Testis (tissue), 2 donors: ENCODE measurements at regions not wholly inside any gene's neighbourhood (a gene's known extent, or its start where the extent isn't known, plus 50 kb on each side); places are given as distances from the start of the nearest gene placed in this dataset.
A peak's percentile ranks its signal among the peaks of the same experiment; 100 is the strongest.
"Not testable (repeated sequence)": the region's sequence is repeated elsewhere in the genome, so short reads cannot be mapped to it uniquely, and the experiment has no call there.

ENCODE experiments used
- DNase-seq: peaks from one replicate; pipeline ENCODE4 v3.0.0-alpha.2; 2019
- H3K27ac ChIP-seq, 2 donors: fragments of 200-600 bp; sonication (generic); one replicate each; pipeline ENCODE4 v1.5.1; 2019
- H3K27me3 ChIP-seq: fragments of 200-600 bp; sonication (generic); one replicate; pipeline ENCODE4 v1.5.1; 2019
- H3K36me3 ChIP-seq: fragments of 200-600 bp; sonication (generic); one replicate; pipeline ENCODE4 v1.5.1; 2017; ENCODE audit warnings: low read depth; ENCODE audit errors: missing control alignments
- H3K4me1 ChIP-seq: fragments of 200-600 bp; sonication (generic); one replicate; pipeline ENCODE4 v1.5.1; 2019
- H3K4me3 ChIP-seq, 2 donors: fragments of 200-600 bp; sonication (generic); one replicate each; pipeline ENCODE4 v1.5.1; 2017 to 2019
- H3K9me3 ChIP-seq: fragments of 200-600 bp; sonication (generic); one replicate; pipeline ENCODE4 v1.5.1; 2017
- POLR2A ChIP-seq: fragments of 450-650 bp; IDR thresholded peaks from one replicate; pipeline ENCODE4 v1.6.1; 2017; ENCODE audit warnings: antibody characterized with exemption, mild to moderate bottlenecking, moderate library complexity
- WGBS, 2 donors: methylation state at CpG; one replicate each; pipeline ENCODE4 v1.1.5; 2018; 5-methylcytosine and 5-hydroxymethylcytosine counted together
- intact Hi-C: fragments of 100-400 bp; cut with DNase I; formaldehyde crosslinking; loops from one replicate; pipeline ENCODE4 v1.15.1; 2023; ENCODE audit warnings: low total_unique reads
- TF ChIP-seq, protein P1 (sequence below), 3 experiments: fragments of 450-650 bp in 2 of 3; fragments of 200-600 bp in 1 of 3; sonication (generic) in 1 of 3; IDR thresholded peaks; one replicate each; pipeline ENCODE4 v1.5.1; 2016 to 2019; ENCODE audit warnings: antibody characterized with exemption in 3 of 3, mild to moderate bottlenecking in 2 of 3, moderate library complexity in 1 of 3

DNA sequence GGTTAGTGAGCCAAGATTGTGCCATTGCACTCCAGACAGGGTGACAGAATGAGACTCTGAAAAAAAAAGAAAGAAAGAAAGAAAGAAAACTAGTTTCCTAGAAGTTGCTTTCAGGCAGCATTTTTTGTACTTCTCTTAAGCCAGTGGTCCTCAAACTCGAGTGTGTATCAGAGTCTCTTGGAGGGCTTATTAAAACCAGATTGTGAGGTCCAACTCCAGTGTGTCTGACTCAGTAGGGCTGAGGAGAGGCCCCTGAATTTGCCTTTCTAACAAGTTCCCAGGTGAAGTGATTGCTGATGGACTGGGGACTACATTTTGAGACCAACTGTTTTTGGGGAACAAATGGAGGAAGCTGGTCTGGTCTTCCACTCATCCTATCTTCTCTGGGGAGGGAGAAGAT, 57.5 kb upstream of the VSTM5 start:
- Histone ChIP-seq H3K4me3 (no peak overlapping the region), H3K9me3 (no peaks in the 10 kb centered on the region), H3K36me3 (no peaks in the 10 kb centered on the region), H3K4me1 (no peaks in the 10 kb centered on the region), H3K27ac (no peak overlapping the region), H3K27me3 (no peaks in the 10 kb centered on the region)
- 68 to 77% methylated on average over 1 of the region's 1 CpG for WGBS, 2 donors
- DNase-seq, result no peak
- intact Hi-C loops, result no loop called here
- no peak for TF ChIP-seq POLR2A
- TF ChIP-seq, protein P1, sequence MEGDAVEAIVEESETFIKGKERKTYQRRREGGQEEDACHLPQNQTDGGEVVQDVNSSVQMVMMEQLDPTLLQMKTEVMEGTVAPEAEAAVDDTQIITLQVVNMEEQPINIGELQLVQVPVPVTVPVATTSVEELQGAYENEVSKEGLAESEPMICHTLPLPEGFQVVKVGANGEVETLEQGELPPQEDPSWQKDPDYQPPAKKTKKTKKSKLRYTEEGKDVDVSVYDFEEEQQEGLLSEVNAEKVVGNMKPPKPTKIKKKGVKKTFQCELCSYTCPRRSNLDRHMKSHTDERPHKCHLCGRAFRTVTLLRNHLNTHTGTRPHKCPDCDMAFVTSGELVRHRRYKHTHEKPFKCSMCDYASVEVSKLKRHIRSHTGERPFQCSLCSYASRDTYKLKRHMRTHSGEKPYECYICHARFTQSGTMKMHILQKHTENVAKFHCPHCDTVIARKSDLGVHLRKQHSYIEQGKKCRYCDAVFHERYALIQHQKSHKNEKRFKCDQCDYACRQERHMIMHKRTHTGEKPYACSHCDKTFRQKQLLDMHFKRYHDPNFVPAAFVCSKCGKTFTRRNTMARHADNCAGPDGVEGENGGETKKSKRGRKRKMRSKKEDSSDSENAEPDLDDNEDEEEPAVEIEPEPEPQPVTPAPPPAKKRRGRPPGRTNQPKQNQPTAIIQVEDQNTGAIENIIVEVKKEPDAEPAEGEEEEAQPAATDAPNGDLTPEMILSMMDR (IDR thresholded peaks at IDR 0.05), result no peak

DNA sequence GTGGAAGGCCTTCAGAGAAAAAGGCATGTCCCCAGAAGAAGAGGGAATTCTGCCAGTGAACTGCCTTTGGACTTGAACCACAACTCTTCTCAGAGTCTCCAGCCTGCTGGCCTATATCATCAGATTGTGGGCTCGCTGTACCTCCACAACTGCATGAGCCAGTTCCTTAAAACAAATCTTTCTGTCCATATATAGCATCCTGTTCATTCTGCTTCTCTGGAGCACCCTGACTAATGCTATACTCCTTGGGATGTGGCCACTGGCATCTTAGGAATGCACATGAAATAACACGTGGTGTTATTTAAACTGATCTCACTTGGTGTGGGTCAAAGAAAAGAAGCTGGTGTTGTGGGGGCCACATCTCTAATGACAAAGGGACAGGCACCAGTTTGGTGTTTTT, 58.3 kb upstream of the VSTM5 start:
- no peaks in the 10 kb centered on the region for H3K36me3 ChIP-seq
- no peaks in the 10 kb centered on the region for H3K4me1 ChIP-seq
- H3K27me3 ChIP-seq, result no peaks in the 10 kb centered on the region
- WGBS, 2 donors, result 53 to 58% methylated on average over 2 of the region's 2 CpGs
- no peak overlapping the region for H3K4me3 ChIP-seq
- intact Hi-C loops, result no loop called here
- no peak for DNase-seq
- TF ChIP-seq POLR2A, result no peak
- TF ChIP-seq, protein P1 (IDR thresholded peaks at IDR 0.05), result no peak
- H3K27ac ChIP-seq, result no peak overlapping the region
- H3K9me3 ChIP-seq, result no peaks in the 10 kb centered on the region

DNA sequence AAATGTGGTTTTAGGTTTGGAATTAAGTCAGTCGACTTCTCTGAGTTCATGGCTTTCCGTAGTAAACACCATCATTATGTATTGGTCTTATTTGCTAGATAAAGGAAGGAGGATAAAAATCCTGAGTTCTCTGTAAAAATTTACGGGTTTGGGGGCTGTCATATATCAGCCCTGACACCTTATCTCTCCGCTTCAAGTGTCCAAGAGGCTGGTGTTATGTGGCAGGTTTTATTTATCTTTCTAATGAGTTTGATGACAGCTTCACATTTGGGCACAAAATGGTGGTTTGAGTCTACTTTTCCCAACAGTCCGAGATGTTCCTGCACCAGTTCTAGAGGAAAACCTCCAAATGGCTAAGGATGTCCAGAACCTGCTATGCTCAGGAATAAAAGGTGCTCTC, 67.3 kb upstream of the VSTM5 start:
- intact Hi-C loops, result no loop called here
- no peaks in the 10 kb centered on the region for H3K27me3 ChIP-seq
- no peak overlapping the region for H3K4me3 ChIP-seq
- H3K4me1 ChIP-seq, result no peaks in the 10 kb centered on the region
- no peaks in the 10 kb centered on the region for H3K9me3 ChIP-seq
- H3K27ac ChIP-seq, result no peak overlapping the region
- 74 to 77% methylated on average over 5 of the region's 5 CpGs for WGBS, 2 donors
- DNase-seq, result no peak
- TF ChIP-seq, protein P1 (IDR thresholded peaks at IDR 0.05), result no peak
- TF ChIP-seq POLR2A, result no peak
- H3K36me3 ChIP-seq, result no peaks in the 10 kb centered on the region

- Histone ChIP-seq H3K36me3 (no peaks in the 10 kb centered on the region), H3K4me3 (no peak overlapping the region), H3K9me3 (no peaks in the 10 kb centered on the region), H3K27ac (no peak overlapping the region), H3K27me3 (no peaks in the 10 kb centered on the region), H3K4me1 (no peaks in the 10 kb centered on the region)
- TF ChIP-seq POLR2A, result no peak
- TF ChIP-seq, protein P1 (IDR thresholded peaks at IDR 0.05), result peak in 2 of 3 experiments; percentile 31 to 32
- WGBS, 2 donors, result 25 to 39% methylated on average over 7 of the region's 7 CpGs
- peak; percentile 67 for DNase-seq
- intact Hi-C loops, result no loop called here
These were observed 71.5 kb upstream of the VSTM5 start for GRCh38 chr11:93921695-93922468.

DNA sequence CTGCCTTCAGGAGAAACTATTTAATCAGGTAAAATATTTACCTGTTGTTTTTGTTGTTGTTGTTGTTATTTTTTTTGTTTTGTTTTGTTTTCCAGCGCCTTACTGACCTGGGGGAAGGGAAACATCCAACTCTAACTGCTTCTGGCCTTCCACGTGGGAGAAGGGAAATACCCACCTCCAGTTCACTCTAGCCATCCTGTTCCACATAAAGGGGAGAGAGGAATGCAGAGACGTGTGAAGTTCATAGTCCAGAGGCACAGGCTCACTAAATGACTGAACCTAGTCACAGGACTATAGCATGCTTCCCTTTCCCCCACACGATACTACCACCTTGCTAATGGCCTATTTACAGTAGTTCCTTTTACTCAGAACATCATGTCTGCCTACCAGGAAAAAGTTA, 72.4 kb upstream of the VSTM5 start:
- no peaks in the 10 kb centered on the region for H3K36me3 ChIP-seq
- no peak for DNase-seq
- H3K4me1 ChIP-seq, result no peaks in the 10 kb centered on the region
- TF ChIP-seq, protein P1 (IDR thresholded peaks at IDR 0.05), result no peak
- TF ChIP-seq POLR2A, result no peak
- intact Hi-C loops, result no loop called here
- no peaks in the 10 kb centered on the region for H3K9me3 ChIP-seq
- no peaks in the 10 kb centered on the region for H3K27me3 ChIP-seq
- 58 to 71% methylated on average over 4 of the region's 4 CpGs for WGBS, 2 donors
- no peak overlapping the region for H3K4me3 ChIP-seq
- no peak overlapping the region for H3K27ac ChIP-seq

DNA sequence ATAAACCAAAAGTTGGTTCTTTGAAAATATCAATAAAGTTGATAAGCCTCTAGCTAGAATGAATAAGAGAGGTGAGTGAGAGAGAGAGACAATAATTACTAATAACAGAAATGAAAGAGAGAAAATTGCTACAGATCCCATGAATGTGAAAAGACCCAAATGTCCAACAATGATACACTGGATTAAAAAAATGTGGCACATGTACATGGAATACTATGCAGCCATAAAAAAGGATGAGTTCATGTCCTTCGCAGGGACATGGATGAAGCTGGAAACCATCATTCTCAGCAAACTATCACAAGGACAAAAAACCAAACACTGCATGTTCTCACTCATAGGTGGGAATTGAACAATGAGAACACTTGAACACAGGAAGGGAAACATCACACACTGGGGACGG, 75.7 kb upstream of the VSTM5 start:
- 72 to 90% methylated on average over 2 of the region's 2 CpGs for WGBS, 2 donors
- intact Hi-C loops, H3K4me1 ChIP-seq, H3K27ac ChIP-seq, H3K27me3 ChIP-seq, DNase-seq, H3K36me3 ChIP-seq, H3K4me3 ChIP-seq, H3K9me3 ChIP-seq: not testable (repeated sequence)
